Choroid plexus epithelial cell (primary cell): ENCODE measurements at regions not wholly inside any gene's neighbourhood (a gene's known extent, or its start where the extent isn't known, plus 50 kb on each side); places are given as distances from the start of the nearest gene placed in this dataset.

Experiments used
- DNase-seq: peaks from one replicate; pipeline ENCODE4 v3.0.0-alpha.2; 2010; ENCODE audit warnings: low read depth
- H3K4me3 ChIP-seq: 2 replicates; pipeline ENCODE4 v1.5.1; 2011; ENCODE audit warnings: low read depth, mild to moderate bottlenecking, control low read depth, low read length, moderate library complexity
- TF ChIP-seq, protein P1 (sequence below): conservative IDR thresholded peaks from 2 replicates; pipeline ENCODE4 v1.5.1; 2011; ENCODE audit warnings: low read depth, mild to moderate bottlenecking, control low read depth, inconsistent platforms, low read length, moderate library complexity

DNA sequence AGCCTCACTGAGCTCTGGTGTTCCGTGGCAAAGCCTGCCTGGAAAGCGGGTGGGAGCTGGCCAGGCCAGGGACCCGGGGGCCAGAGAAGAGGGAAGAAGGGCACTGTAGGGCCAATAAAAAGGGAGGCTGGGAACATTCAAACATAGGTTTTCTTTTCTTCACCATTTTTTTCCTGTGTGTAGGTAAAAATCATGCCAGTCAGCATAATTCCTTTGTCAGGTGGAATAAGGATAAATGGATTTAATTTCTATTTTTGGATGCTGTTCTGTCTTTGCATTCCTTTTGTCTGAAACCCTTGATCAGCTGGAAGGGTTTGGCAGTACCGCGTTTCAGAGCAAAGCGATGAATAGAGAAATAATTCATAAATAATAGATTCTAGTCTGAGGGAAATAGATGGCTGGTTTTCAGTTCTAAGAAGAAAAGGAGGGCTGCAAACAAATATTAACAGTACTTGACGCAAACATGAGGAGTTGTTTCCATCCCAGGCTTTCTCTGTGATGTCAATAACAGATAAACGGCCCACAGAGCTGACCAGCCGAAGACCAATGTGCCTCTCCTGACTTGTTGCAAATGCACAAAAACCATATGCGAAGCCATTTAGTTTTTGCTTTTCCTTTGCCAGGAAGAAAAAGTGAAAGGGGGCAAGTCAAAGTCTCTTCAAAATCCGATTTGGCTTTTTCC is 384.4 kb downstream of the TSN start:
- TF ChIP-seq, protein P1, sequence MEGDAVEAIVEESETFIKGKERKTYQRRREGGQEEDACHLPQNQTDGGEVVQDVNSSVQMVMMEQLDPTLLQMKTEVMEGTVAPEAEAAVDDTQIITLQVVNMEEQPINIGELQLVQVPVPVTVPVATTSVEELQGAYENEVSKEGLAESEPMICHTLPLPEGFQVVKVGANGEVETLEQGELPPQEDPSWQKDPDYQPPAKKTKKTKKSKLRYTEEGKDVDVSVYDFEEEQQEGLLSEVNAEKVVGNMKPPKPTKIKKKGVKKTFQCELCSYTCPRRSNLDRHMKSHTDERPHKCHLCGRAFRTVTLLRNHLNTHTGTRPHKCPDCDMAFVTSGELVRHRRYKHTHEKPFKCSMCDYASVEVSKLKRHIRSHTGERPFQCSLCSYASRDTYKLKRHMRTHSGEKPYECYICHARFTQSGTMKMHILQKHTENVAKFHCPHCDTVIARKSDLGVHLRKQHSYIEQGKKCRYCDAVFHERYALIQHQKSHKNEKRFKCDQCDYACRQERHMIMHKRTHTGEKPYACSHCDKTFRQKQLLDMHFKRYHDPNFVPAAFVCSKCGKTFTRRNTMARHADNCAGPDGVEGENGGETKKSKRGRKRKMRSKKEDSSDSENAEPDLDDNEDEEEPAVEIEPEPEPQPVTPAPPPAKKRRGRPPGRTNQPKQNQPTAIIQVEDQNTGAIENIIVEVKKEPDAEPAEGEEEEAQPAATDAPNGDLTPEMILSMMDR: no peak
- H3K4me3 ChIP-seq: no peak overlapping the region
- no peak for DNase-seq

DNA sequence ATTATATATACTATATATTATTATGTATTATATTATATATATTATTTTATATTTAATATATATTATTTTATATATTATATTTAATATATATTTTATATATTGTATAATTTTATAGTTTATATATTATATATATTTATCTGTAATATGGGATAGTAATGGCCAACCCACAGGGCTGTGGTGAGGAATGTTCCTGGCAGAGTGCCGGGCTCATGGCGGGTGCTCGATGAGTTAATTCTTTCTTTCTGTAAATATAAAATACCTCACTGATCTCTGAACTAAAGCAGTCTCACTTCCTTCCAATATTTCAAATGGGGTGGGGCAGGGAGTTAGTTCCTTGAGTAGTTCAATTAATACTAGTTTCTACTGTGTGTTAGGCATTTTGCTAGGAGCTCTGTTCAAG is 389.4 kb downstream of the TSN start:
- no peak overlapping the region for H3K4me3 ChIP-seq
- DNase-seq: no peak
- TF ChIP-seq, protein P1: no peak

DNA sequence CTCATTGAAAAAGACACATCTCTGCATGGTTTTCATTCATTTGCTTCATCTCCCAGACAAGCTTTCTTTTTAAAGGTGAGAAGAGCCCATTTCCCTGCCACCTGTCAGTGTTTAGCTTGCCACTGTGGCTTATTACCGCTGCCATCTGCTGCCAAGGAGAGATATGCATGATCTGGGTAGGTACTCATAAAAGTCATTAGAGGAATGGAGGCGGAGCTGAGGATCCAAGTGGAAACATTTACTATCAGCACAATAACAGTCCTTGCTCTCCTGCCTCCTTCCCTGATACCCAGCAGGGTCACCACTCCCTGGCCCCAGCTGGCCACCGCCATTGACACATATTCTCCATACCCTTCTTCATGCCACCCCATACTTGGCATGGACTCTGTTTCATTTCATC is 390.4 kb downstream of the TSN start:
- no peak for DNase-seq
- H3K4me3 ChIP-seq: no peak overlapping the region
- TF ChIP-seq, protein P1: no peak

DNA sequence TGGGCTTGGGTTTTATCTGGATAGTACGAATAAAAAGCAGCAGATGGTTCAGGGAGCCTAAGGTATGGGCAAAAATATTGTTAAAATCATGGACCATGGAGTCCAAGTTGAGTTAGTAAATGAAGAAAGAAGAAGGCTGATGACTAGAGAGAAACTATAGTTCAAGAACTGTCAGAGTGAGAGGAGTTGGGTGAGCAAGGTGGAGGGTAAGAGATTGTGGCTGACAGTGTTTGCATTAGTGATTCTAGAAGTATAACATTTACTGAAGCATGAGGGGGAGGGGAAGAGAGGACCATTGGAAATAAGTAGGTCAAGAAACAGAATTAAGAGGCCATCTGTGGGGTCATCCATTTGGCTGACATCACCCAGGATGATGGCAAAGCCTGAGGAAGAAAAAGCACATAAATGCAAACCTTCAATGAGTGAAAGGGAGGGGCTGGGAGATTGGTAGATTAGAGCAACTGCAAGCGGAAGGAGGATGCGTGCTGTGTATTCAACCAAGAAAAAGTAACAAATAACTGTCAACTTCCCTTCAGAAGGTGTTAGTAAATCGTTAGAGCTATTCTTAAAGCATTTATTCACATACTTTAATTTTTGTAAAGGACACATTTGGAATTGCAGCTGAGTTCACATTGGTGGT is 392.8 kb downstream of the TSN start:
- TF ChIP-seq, protein P1: no peak
- DNase-seq: no peak
- H3K4me3 ChIP-seq: no peak overlapping the region

GRCh38 chr2:122150524-122151280 is 395.3 kb downstream of the TSN start:
- TF ChIP-seq, protein P1: no peak
- H3K4me3 ChIP-seq: no peak overlapping the region
- DNase-seq: no peak

DNA sequence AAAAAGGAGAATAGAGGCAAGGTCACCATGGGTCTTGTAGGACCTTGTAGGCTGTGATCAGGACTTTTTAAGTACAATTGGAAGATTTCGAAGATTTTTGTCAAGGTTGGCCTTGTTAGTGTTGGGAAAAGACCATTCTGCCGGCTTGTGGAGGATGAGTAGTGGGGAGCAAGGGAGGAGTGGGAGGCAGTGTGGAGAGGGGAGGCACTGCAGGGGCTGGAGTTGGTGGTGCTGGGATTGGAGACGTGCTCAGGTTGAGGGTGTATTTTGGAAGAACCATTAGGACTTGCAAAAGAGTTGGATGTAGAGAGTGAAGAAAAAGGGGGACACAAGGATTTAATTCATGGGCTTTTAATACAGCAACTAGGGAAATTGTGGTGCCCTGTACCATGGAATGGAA is 397.1 kb downstream of the TSN start:
- TF ChIP-seq, protein P1: no peak
- H3K4me3 ChIP-seq: no peak overlapping the region
- no peak for DNase-seq
